ENCODE measurements at regions not wholly inside any gene's neighbourhood (a gene's known extent, or its start where the extent isn't known, plus 50 kb on each side); places are given as distances from the start of the nearest gene placed in this dataset.

- TF ChIP-seq ETV6 (CRISPR knock-in tag; IDR thresholded peaks at IDR 0.05), result no peak
- no peak for TF ChIP-seq HMGXB4 (CRISPR knock-in tag; IDR thresholded peaks at IDR 0.05)
- TF ChIP-seq ELF4 (CRISPR knock-in tag; IDR thresholded peaks at IDR 0.05; ENCODE audit: low read depth), result no peak
- TF ChIP-seq, protein P1, sequence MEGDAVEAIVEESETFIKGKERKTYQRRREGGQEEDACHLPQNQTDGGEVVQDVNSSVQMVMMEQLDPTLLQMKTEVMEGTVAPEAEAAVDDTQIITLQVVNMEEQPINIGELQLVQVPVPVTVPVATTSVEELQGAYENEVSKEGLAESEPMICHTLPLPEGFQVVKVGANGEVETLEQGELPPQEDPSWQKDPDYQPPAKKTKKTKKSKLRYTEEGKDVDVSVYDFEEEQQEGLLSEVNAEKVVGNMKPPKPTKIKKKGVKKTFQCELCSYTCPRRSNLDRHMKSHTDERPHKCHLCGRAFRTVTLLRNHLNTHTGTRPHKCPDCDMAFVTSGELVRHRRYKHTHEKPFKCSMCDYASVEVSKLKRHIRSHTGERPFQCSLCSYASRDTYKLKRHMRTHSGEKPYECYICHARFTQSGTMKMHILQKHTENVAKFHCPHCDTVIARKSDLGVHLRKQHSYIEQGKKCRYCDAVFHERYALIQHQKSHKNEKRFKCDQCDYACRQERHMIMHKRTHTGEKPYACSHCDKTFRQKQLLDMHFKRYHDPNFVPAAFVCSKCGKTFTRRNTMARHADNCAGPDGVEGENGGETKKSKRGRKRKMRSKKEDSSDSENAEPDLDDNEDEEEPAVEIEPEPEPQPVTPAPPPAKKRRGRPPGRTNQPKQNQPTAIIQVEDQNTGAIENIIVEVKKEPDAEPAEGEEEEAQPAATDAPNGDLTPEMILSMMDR (IDR thresholded peaks at IDR 0.05), result no peak
- TF ChIP-seq TP53 (CRISPR knock-in tag; IDR thresholded peaks at IDR 0.05), result no peak
- no peak for TF ChIP-seq TCF7 (CRISPR knock-in tag; IDR thresholded peaks at IDR 0.05; ENCODE audit: low read depth)
- no peak for TF ChIP-seq TEAD4 (CRISPR knock-in tag; IDR thresholded peaks at IDR 0.05)
- TF ChIP-seq, protein P2, sequence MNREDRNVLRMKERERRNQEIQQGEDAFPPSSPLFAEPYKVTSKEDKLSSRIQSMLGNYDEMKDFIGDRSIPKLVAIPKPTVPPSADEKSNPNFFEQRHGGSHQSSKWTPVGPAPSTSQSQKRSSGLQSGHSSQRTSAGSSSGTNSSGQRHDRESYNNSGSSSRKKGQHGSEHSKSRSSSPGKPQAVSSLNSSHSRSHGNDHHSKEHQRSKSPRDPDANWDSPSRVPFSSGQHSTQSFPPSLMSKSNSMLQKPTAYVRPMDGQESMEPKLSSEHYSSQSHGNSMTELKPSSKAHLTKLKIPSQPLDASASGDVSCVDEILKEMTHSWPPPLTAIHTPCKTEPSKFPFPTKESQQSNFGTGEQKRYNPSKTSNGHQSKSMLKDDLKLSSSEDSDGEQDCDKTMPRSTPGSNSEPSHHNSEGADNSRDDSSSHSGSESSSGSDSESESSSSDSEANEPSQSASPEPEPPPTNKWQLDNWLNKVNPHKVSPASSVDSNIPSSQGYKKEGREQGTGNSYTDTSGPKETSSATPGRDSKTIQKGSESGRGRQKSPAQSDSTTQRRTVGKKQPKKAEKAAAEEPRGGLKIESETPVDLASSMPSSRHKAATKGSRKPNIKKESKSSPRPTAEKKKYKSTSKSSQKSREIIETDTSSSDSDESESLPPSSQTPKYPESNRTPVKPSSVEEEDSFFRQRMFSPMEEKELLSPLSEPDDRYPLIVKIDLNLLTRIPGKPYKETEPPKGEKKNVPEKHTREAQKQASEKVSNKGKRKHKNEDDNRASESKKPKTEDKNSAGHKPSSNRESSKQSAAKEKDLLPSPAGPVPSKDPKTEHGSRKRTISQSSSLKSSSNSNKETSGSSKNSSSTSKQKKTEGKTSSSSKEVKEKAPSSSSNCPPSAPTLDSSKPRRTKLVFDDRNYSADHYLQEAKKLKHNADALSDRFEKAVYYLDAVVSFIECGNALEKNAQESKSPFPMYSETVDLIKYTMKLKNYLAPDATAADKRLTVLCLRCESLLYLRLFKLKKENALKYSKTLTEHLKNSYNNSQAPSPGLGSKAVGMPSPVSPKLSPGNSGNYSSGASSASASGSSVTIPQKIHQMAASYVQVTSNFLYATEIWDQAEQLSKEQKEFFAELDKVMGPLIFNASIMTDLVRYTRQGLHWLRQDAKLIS (CRISPR knock-in tag; IDR thresholded peaks at IDR 0.05; ENCODE audit: borderline replicate concordance), result no peak
Measured at GRCh38 chr13:62760724-62761123, 1345.1 kb upstream of the PCDH20 start.
